Transverse colon (tissue), 4 donors: ENCODE measurements at regions not wholly inside any gene's neighbourhood (a gene's known extent, or its start where the extent isn't known, plus 50 kb on each side); places are given as distances from the start of the nearest gene placed in this dataset.
"Not testable (repeated sequence)": the region's sequence is repeated elsewhere in the genome, so short reads cannot be mapped to it uniquely, and the experiment has no call there.

Experiments used
- DNase-seq: peaks from one replicate; pipeline ENCODE4 v3.0.0-alpha.2; 2019
- H3K27ac ChIP-seq, 4 donors: fragments of 200-600 bp; sonication (generic); 2 replicates each; pipeline ENCODE4 v1.5.1; 2016 to 2018; ENCODE audit warnings: inconsistent platforms in 4 of 4
- H3K27me3 ChIP-seq: fragments of 200-600 bp; sonication (generic); 2 replicates; pipeline ENCODE4 v1.5.1; 2017; ENCODE audit warnings: inconsistent platforms
- H3K36me3 ChIP-seq, 4 donors: fragments of 200-600 bp; sonication (generic); 2 replicates each; pipeline ENCODE4 v1.5.1; 2017 to 2019; ENCODE audit warnings: inconsistent platforms in 4 of 4
- H3K4me1 ChIP-seq, 4 donors: fragments of 200-600 bp; sonication (generic); 2 replicates each; pipeline ENCODE4 v1.5.1; 2017 to 2020; ENCODE audit warnings: inconsistent platforms in 4 of 4
- H3K4me3 ChIP-seq, 4 donors: fragments of 200-600 bp; sonication (generic); 1 replicate in 1 of 4; 2 replicates in 3 of 4; pipeline versions ENCODE4 v1.5.1 to v1.6.1; 2017 to 2019; ENCODE audit warnings: inconsistent platforms in 4 of 4
- H3K9me3 ChIP-seq, 2 donors: fragments of 200-600 bp; sonication (generic); 2 replicates each; pipeline ENCODE4 v1.5.1; 2017 to 2019; ENCODE audit warnings: inconsistent platforms in 2 of 2
- EP300 ChIP-seq: sonication (generic); formaldehyde crosslinking; IDR thresholded peaks from one replicate; pipeline ENCODE4 v1.6.1; 2017; ENCODE audit warnings: antibody characterized with exemption, low read depth
- POLR2A ChIP-seq: fragments of 450-650 bp; IDR thresholded peaks from one replicate; pipeline ENCODE4 v1.6.1; 2016; ENCODE audit warnings: antibody characterized with exemption, mild to moderate bottlenecking, moderate library complexity
- POLR2AphosphoS5 ChIP-seq, 3 donors: sonication (generic); formaldehyde crosslinking; IDR thresholded peaks; one replicate each; pipeline ENCODE4 v1.6.1; 2016; ENCODE audit warnings: antibody characterized with exemption in 3 of 3
- WGBS, 2 donors: methylation state at CpG; one replicate each; pipeline ENCODE4 v1.1.5; 2018; ENCODE audit warnings: low coverage in 1 of 2; 5-methylcytosine and 5-hydroxymethylcytosine counted together
- in situ Hi-C, 4 donors: fragments of 200-750 bp; cut with MboI; loops; one replicate each; pipeline versions ENCODE4 v1.15.0 to v1.15.1; 2017; ENCODE audit warnings: low sequenced_read_pairs in 3 of 4, low pct_ligation_motif_present in 1 of 4, low pct_unique_long_range_greater_than_20kb in 1 of 4
- intact Hi-C: fragments of 100-400 bp; cut with DNase I; formaldehyde crosslinking; loops from one replicate; pipeline ENCODE4 v1.15.1; 2023; ENCODE audit warnings: low total_unique reads
- TF ChIP-seq, protein P1 (sequence below), 5 experiments: fragments of 200-600 bp in 3 of 5; fragments of 450-650 bp in 2 of 5; sonication (generic) in 3 of 5; IDR thresholded peaks; 1 replicate in 2 of 5; 2 replicates in 3 of 5; pipeline ENCODE4 v1.5.1; 2016 to 2017; ENCODE audit warnings: antibody characterized with exemption in 5 of 5, inconsistent platforms in 3 of 5, mild to moderate bottlenecking in 2 of 5, moderate library complexity in 1 of 5

DNA sequence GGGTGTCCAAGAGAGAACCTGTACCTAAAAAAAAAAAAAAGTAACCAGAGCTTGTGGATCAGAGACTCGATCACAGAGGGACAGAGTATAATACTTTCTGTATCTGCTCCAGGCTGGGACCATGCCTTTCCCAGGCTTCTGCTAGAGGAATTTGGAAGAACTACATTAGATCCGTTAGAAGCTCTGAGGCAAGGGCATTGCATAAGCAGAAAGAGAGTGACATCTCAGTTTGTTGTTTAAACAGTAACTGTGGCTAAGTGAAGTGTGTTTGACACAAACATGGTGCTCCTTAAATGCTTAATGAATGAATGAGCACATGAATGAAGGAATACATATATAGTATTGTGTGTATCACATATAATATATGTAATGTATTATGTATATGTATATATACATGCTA lies 131.2 kb downstream of the HS3ST3B1 start:
- in situ Hi-C loops (loop anchor here in 2 of 4 donors (25.0 kb wide), 2 partner anchors 95 to 280 kb away; no protein-coding TSS in a partner anchor), intact Hi-C loops (no loop called here)
- Histone ChIP-seq H3K9me3 (no peaks in the 10 kb centered on the region), H3K4me1 (no peaks in the 10 kb centered on the region), H3K36me3 (no peaks in the 10 kb centered on the region), H3K27me3 (no peaks in the 10 kb centered on the region), H3K4me3 (no peak overlapping the region), H3K27ac (no peak overlapping the region)
- no peak for TF ChIP-seq POLR2AphosphoS5 (IDR thresholded peaks at IDR 0.05)
- DNase-seq = no peak
- WGBS, 2 donors = 59 to 64% methylated on average over 2 of the region's 2 CpGs

DNA sequence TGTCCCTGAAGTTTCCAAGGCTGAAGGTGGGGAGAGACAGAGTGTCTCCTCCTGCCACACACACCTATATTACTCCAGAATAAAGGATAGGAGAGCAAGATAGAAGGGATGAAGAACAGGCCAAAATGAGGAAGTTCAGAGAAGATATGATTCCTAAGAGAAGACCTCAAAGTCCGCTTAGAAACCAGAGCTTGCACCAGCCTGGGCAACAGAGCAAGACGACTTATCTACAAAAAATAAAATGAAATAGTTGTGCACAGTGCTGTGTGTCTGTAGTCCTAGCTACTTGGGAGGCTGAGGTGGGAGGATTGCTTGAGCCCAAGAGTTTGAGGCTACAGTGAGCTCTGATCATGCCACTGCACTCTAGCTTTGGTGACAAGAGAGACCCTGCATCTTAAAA lies 128.2 kb downstream of the HS3ST3B1 start:
- Histone ChIP-seq H3K9me3 (no peaks in the 10 kb centered on the region), H3K27ac (peak overlapping the region in 2 of 4 donors; percentile 1 to 19), H3K27me3 (no peaks in the 10 kb centered on the region), H3K4me3 (no peak overlapping the region), H3K4me1 (no peaks in the 10 kb centered on the region), H3K36me3 (no peaks in the 10 kb centered on the region)
- no peak for TF ChIP-seq EP300
- no peak for TF ChIP-seq POLR2AphosphoS5 (IDR thresholded peaks at IDR 0.05)
- TF ChIP-seq, protein P1, sequence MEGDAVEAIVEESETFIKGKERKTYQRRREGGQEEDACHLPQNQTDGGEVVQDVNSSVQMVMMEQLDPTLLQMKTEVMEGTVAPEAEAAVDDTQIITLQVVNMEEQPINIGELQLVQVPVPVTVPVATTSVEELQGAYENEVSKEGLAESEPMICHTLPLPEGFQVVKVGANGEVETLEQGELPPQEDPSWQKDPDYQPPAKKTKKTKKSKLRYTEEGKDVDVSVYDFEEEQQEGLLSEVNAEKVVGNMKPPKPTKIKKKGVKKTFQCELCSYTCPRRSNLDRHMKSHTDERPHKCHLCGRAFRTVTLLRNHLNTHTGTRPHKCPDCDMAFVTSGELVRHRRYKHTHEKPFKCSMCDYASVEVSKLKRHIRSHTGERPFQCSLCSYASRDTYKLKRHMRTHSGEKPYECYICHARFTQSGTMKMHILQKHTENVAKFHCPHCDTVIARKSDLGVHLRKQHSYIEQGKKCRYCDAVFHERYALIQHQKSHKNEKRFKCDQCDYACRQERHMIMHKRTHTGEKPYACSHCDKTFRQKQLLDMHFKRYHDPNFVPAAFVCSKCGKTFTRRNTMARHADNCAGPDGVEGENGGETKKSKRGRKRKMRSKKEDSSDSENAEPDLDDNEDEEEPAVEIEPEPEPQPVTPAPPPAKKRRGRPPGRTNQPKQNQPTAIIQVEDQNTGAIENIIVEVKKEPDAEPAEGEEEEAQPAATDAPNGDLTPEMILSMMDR (IDR thresholded peaks at IDR 0.05) = no peak
- TF ChIP-seq POLR2A = no peak
- WGBS, 2 donors = 87 to 90% methylated on average over 2 of the region's 2 CpGs
- no peak for DNase-seq
- in situ Hi-C loops (loop anchor here in 2 of 4 donors (25.0 kb wide), 2 partner anchors 92 to 283 kb away; no protein-coding TSS in a partner anchor), intact Hi-C loops (no loop called here)

DNA sequence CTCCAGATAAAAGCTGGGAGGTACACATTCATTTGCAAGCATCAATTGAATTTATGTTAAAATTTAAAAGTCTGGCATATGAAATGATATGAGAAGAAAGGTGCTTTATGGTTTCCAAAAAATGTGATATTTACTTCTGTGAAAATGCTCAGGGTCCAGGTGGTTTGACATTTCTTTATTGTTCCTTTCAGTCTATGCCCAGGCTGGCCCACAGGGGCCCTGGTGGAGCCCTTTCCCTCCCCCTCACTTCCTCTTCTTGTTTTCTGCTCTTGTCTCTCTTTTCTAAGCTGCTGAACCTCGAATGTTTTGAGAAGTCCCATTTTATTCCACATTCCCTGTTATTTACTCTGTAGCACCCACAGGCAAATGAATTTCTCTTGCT lies 127.8 kb downstream of the HS3ST3B1 start:
- 20 to 25% methylated on average over 1 of the region's 1 CpG for WGBS, 2 donors
- Histone ChIP-seq H3K36me3 (no peaks in the 10 kb centered on the region), H3K27me3 (no peaks in the 10 kb centered on the region), H3K4me1 (no peaks in the 10 kb centered on the region), H3K4me3 (no peak overlapping the region), H3K27ac (peak overlapping the region in 2 of 4 donors; percentile 1 to 19), H3K9me3 (no peaks in the 10 kb centered on the region)
- in situ Hi-C loops = loop anchor here in 2 of 4 donors (25.0 kb wide), 2 partner anchors 91 to 284 kb away; no protein-coding TSS in a partner anchor
- TF ChIP-seq, protein P1 (IDR thresholded peaks at IDR 0.05) = no peak
- no peak for TF ChIP-seq POLR2AphosphoS5 (IDR thresholded peaks at IDR 0.05)
- no peak for TF ChIP-seq EP300
- no peak for TF ChIP-seq POLR2A
- DNase-seq = no peak
- intact Hi-C loops = no loop called here

DNA sequence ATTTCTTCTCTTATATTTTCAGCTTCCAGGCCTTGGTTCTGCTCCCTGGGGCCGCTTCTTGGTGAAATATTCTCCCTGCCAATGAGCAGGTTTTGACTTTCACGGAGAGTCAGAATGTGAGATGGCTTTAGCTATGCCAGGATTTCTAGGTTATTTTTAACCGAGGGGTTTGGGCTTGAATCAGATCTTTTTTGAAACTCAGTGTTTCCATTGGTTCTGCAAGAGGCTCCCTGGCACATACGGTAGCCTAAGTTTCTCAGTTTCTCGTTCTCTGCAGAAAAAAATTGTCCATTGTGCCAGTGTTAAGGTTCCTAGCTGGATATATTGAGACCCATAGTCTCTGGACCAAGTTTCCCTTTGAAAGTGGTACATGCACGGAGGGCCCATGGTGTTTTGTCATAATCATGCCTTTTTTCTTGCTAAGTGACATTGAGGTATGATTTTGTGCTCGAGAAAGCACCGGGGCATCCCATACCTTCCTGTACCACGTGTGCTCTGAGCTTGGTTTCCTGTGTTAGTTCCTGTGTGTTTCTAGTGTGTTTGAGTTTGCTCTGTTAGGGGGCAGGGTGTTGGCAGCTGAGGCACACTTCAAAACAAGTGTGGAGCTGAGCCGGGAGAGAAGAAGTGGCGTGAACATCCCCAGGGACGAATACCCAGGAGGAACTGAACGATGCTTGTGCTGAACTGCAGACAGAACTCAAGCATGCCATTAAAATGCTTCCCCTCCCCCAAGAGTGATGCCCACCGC lies 127.2 kb downstream of the HS3ST3B1 start:
- Histone ChIP-seq H3K36me3 (no peaks in the 10 kb centered on the region), H3K27me3 (no peaks in the 10 kb centered on the region), H3K27ac (peak overlapping the region in 2 of 4 donors; percentile 1 to 19), H3K9me3 (no peaks in the 10 kb centered on the region), H3K4me3 (no peak overlapping the region), H3K4me1 (no peaks in the 10 kb centered on the region)
- intact Hi-C loops (no loop called here), in situ Hi-C loops (loop anchor here in 2 of 4 donors (25.0 kb wide), 2 partner anchors 91 to 284 kb away; no protein-coding TSS in a partner anchor)
- WGBS, 2 donors = 48% methylated on average over 11 to 14 of the region's 14 CpGs
- DNase-seq = peak; percentile 18
- no peak for TF ChIP-seq EP300
- no peak for TF ChIP-seq POLR2A
- no peak for TF ChIP-seq POLR2AphosphoS5 (IDR thresholded peaks at IDR 0.05)
- TF ChIP-seq, protein P1 (IDR thresholded peaks at IDR 0.05) = no peak

DNA sequence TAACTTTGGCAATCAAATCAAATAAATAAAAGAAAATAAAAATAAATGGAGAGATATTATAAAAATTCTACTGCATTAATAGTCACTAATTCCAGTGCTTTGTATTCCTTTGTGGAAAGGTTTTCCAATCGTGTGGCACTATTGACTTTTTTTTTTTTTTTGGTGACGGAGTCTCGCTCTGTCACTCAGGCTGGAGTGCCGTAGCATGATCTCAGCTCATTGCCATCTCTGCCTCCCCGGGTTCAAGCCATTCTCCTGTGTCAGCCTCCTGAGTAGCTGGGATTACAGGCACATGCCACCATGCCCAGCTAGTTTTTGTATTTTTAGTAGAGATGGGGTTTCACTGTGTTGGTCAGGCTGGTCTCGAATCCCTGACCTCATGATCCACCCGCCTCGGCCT lies 122.3 kb downstream of the HS3ST3B1 start:
- 79 to 85% methylated on average over 5 to 8 of the region's 8 CpGs for WGBS, 2 donors
- H3K27ac ChIP-seq, H3K9me3 ChIP-seq, H3K4me3 ChIP-seq, intact Hi-C loops, in situ Hi-C loops, H3K36me3 ChIP-seq, DNase-seq, H3K27me3 ChIP-seq, H3K4me1 ChIP-seq: not testable (repeated sequence)
